ENCODE measurements at regions not wholly inside any gene's neighbourhood (a gene's known extent, or its start where the extent isn't known, plus 50 kb on each side); places are given as distances from the start of the nearest gene placed in this dataset.

DNA sequence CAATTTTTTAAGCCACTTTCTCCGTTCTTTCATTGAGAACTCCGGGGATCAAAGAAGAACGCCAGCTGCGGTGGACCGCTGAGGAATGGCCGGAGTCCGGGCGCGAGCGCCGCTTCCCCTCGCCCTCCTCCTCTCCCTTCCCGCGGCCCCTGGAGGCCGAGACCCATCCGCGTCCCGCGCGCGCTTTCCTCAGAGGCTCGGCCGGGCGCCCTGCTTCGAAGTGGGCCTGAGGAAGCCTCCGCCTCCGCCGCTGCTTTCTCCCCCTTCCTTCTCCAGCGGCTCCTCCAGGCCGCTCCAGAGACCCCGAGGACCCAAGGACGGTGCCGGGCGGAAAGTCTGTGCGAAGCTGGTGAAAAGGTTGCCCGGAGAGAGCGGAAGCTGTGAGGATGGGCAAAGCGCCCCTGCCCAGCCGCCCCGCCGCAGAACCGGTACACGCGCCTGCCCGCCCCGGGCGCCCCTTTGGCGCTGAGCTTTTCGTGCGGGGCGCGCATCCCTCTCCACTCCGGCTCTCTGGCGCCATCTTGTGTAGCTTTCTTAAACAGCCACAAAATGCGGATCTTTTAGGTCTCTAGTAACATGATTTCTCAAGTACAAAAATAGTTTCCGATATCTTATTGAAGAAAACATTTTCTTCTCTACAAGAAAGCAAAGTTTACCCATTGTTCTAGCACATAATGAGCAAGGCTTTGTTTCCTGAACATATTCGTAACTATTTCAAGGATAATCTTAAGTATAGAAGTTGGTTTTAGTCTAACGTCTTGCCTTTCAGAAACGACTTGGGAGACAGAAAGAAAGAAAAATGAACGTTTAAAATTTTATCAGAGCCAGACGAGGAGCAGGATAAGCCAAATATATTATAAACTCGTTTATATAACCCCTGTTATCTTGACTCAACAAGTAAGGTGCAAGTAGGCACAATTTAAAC, 59.2 kb upstream of the FAM174B start:
- peak overlapping the region; percentile 56 for H3K4me3 ChIP-seq (ENCODE audit: low read depth, low read length)
- TF ChIP-seq, protein P1, sequence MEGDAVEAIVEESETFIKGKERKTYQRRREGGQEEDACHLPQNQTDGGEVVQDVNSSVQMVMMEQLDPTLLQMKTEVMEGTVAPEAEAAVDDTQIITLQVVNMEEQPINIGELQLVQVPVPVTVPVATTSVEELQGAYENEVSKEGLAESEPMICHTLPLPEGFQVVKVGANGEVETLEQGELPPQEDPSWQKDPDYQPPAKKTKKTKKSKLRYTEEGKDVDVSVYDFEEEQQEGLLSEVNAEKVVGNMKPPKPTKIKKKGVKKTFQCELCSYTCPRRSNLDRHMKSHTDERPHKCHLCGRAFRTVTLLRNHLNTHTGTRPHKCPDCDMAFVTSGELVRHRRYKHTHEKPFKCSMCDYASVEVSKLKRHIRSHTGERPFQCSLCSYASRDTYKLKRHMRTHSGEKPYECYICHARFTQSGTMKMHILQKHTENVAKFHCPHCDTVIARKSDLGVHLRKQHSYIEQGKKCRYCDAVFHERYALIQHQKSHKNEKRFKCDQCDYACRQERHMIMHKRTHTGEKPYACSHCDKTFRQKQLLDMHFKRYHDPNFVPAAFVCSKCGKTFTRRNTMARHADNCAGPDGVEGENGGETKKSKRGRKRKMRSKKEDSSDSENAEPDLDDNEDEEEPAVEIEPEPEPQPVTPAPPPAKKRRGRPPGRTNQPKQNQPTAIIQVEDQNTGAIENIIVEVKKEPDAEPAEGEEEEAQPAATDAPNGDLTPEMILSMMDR (IDR thresholded peaks at IDR 0.05; ENCODE audit: low read depth, low read length): peak; percentile 88

DNA sequence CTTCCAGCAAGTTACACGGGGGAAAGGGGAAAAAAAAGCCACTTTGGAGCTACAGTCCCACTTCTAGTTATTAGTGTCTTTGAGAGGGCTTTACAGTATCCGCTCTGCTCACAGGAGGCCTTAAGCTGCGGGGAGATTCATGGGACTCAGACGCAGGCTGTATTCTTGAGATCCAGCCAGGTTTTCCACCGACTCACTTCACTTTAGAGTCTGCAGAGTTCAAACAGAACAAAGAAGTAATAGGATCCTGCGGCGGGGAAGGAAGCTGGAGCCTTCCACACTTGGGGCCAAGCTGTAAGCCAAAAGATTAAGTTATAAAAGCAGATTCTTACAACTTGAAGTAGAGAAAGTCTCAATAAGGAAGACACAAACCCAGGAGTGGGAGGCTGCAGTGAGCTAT, 60.2 kb upstream of the FAM174B start:
- H3K4me3 ChIP-seq (ENCODE audit: low read depth, low read length): no peak overlapping the region
- TF ChIP-seq, protein P1 (IDR thresholded peaks at IDR 0.05; ENCODE audit: low read depth, low read length): no peak

DNA sequence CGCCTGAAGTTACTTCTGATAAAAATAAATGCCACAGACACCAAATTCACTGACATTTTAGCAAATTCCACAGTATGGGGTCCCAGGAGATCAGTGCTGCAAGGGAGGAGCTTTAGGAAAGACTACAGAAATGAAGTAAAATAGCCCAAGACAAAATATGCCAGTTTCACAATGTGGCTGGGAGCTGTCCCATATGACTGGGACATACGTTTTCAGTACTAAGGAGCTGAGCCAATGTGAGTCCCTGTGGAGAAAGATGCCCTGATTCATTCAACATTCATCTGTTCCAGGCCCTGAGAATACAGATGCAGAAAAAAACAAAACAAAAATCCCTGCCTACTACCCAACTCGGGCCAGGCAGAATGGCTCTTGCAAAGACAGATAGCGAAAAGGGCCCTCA, 63.4 kb upstream of the FAM174B start:
- no peak overlapping the region for H3K4me3 ChIP-seq (ENCODE audit: low read depth, low read length)
- TF ChIP-seq, protein P1 (IDR thresholded peaks at IDR 0.05; ENCODE audit: low read depth, low read length): no peak

DNA sequence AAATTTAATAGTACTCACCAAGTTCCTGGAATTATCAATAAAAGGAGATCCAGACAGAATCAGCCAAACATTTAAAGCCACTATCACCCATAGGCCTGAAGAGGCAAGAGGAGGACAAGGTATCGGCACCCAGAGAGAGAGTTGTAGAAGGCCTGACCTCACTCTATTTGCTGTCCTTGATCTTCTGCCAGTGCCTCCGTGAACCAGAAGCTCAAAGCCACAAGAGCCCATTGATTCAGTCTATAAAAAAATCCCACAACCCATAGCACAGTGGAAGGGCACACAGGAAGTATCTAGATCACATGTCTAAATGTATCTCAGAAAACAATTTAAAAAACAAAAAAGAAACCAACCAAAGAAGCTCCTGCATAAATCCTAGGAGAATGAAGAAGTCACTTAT, 68.6 kb upstream of the FAM174B start:
- H3K4me3 ChIP-seq (ENCODE audit: low read depth, low read length): no peak overlapping the region
- TF ChIP-seq, protein P1 (IDR thresholded peaks at IDR 0.05; ENCODE audit: low read depth, low read length): no peak

DNA sequence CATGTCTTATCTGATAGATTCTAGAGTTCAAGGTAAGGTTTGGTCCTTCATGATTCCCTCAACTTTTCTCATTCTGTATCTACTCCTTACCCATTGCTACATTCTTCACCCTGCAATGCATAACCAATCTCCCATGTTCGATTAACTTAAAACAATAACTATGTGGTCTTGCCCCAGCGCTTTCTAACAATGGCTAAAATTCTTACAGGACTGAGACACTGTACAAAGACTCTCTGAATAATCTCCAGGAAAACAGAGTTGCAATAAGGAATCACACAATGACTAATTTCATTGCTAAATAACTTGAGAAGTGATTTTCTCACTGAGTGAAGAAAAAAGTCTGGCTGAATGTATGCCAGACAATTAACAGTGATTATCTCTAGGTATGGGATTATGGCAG, 69.6 kb upstream of the FAM174B start:
- H3K4me3 ChIP-seq (ENCODE audit: low read depth, low read length): no peak overlapping the region
- TF ChIP-seq, protein P1 (IDR thresholded peaks at IDR 0.05; ENCODE audit: low read depth, low read length): no peak

DNA sequence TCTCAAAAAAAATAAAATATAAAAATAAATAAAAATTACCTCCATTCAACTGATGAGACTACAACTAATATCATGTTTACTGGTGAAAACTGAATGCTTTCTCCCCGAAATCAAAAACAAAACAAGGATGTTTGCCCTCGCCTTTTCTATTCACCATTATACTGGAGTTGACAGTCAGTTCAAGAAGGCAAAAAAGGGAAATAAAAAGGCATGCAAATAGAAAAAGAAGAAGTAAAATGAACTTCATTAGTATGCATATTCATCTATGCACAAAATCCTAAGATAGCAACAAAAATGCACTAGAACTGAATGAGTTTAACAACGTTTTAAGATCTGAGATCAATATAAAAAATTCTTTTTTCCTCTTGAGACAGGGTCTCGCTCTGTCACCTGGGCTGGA, 72.7 kb upstream of the FAM174B start:
- TF ChIP-seq, protein P1 (IDR thresholded peaks at IDR 0.05; ENCODE audit: low read depth, low read length): no peak
- no peak overlapping the region for H3K4me3 ChIP-seq (ENCODE audit: low read depth, low read length)
